GM18507 (cell line): ENCODE measurements at regions not wholly inside any gene's neighbourhood (a gene's known extent, or its start where the extent isn't known, plus 50 kb on each side); places are given as distances from the start of the nearest gene placed in this dataset.
"Not testable (repeated sequence)": the region's sequence is repeated elsewhere in the genome, so short reads cannot be mapped to it uniquely, and the experiment has no call there.

Source experiments
- DNase-seq: peaks from one replicate; pipeline ENCODE4 v3.0.0; 2011; ENCODE audit warnings: low read depth; ENCODE audit not compliant: insufficient read length; ENCODE audit errors: extremely low spot score
- FAIRE-seq: peaks from 2 replicates; lab custom pipeline; 2011; peaks lifted over from hg19 to GRCh38; lab: Jason Lieb, UNC

- no peak for FAIRE-seq
Measured at GRCh38 chr16:49937886-49938285, 82.0 kb upstream of the ZNF423 start.

GRCh38 chr16:49939495-49939894, 83.6 kb upstream of the ZNF423 start:
- no peak for DNase-seq
- no peak for FAIRE-seq

More at GRCh38 chr16:49937886-49938285, 82.0 kb upstream of the ZNF423 start:
- DNase-seq = no peak

- FAIRE-seq = no peak
Measured at GRCh38 chr16:49940464-49941224, 84.4 kb upstream of the CNEP1R1 start.

GRCh38 chr16:49944221-49944620, 80.8 kb upstream of the CNEP1R1 start:
- DNase-seq (no peak), FAIRE-seq (no peak)

More at GRCh38 chr16:49940464-49941224, 84.4 kb upstream of the CNEP1R1 start:
- no peak for DNase-seq

GRCh38 chr16:49947907-49948678, 76.9 kb upstream of the CNEP1R1 start:
- DNase-seq (no peak), FAIRE-seq (no peak)

GRCh38 chr16:49951574-49952195, 73.3 kb upstream of the CNEP1R1 start:
- FAIRE-seq (no peak), DNase-seq (no peak)

- FAIRE-seq (no peak), DNase-seq (no peak)
Measured at GRCh38 chr16:49952386-49952785, 72.6 kb upstream of the CNEP1R1 start.

GRCh38 chr16:49953090-49953489, 71.9 kb upstream of the CNEP1R1 start:
- FAIRE-seq (peak; percentile 51), DNase-seq (no peak)

GRCh38 chr16:49955858-49956257, 69.2 kb upstream of the CNEP1R1 start:
- DNase-seq (no peak), FAIRE-seq (no peak)

GRCh38 chr16:49956915-49957314, 68.1 kb upstream of the CNEP1R1 start:
- no peak for FAIRE-seq
- DNase-seq = no peak

- no peak for FAIRE-seq
- DNase-seq = no peak
Measured at GRCh38 chr16:49958448-49958847, 66.6 kb upstream of the CNEP1R1 start.

GRCh38 chr16:49959552-49960277, 65.3 kb upstream of the CNEP1R1 start:
- FAIRE-seq = no peak
- no peak for DNase-seq

- FAIRE-seq (no peak), DNase-seq (no peak)
Measured at GRCh38 chr16:49961089-49961488, 63.9 kb upstream of the CNEP1R1 start.

- not testable (repeated sequence) for FAIRE-seq, DNase-seq
Measured at GRCh38 chr16:49962566-49962965, 62.5 kb upstream of the CNEP1R1 start.

GRCh38 chr16:49964316-49964715, 60.7 kb upstream of the CNEP1R1 start:
- FAIRE-seq = no peak
- no peak for DNase-seq

- FAIRE-seq (no peak), DNase-seq (no peak)
Measured at GRCh38 chr16:49964973-49965372, 60.1 kb upstream of the CNEP1R1 start.

- no peak for FAIRE-seq
- no peak for DNase-seq
Measured at GRCh38 chr16:49967012-49967559, 57.9 kb upstream of the CNEP1R1 start.

- DNase-seq = no peak
- no peak for FAIRE-seq
Measured at GRCh38 chr16:49969091-49970030, 55.7 kb upstream of the CNEP1R1 start.
